Hippocampal formation (tissue), 2 donors: ENCODE measurements at regions not wholly inside any gene's neighbourhood (a gene's known extent, or its start where the extent isn't known, plus 50 kb on each side); places are given as distances from the start of the nearest gene placed in this dataset.

Experiments
- DNase-seq, 2 donors: peaks; one replicate each; lab custom pipeline; 2025; lab: John Stamatoyannopoulos, UW

- DNase-seq, result no peak
These were observed 304.4 kb upstream of the SMC2 start for GRCh38 chr9:103789686-103790085.

- DNase-seq, result no peak
These were observed 295.5 kb upstream of the SMC2 start for GRCh38 chr9:103798620-103799019.

- no peak for DNase-seq
These were observed 294.1 kb upstream of the SMC2 start for GRCh38 chr9:103799959-103800358.

DNA sequence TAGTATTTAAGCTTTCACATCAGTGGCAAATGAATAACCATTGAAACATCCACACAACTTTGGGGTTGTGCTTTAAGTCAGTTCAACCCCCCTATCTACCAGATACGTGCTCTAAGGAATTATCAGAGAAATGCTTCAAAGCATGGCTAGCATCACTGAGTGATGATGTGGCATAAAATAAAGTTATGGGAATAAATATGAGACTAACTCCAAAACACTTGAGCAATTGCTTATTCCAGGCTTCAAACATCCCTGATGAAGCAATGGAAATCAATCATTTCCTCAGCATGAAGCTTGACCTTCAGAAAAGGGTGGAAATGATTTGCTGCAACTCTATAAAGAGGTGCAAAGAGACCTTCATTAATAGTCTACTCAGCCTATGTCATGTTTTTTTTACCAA is 292.0 kb upstream of the SMC2 start:
- DNase-seq, result no peak

DNA sequence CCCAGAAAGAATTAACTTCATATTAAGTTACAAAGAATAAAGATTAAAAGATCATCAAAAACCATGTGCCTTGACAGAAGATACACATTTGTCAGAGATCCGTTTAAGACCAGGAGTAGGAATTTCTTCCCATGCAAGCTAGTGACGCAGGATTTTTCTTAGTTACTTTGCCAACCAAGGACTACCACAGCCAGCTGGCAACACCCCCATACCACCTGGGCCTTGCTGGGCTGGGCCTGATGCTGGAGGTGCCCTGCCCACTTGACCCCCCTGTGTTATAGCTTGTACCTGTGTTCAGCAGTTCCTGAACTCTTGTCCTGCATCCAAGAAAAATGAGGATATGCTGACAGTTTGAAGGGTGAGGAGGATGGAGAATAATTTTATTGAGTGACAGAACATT is 290.9 kb upstream of the SMC2 start:
- no peak for DNase-seq

DNA sequence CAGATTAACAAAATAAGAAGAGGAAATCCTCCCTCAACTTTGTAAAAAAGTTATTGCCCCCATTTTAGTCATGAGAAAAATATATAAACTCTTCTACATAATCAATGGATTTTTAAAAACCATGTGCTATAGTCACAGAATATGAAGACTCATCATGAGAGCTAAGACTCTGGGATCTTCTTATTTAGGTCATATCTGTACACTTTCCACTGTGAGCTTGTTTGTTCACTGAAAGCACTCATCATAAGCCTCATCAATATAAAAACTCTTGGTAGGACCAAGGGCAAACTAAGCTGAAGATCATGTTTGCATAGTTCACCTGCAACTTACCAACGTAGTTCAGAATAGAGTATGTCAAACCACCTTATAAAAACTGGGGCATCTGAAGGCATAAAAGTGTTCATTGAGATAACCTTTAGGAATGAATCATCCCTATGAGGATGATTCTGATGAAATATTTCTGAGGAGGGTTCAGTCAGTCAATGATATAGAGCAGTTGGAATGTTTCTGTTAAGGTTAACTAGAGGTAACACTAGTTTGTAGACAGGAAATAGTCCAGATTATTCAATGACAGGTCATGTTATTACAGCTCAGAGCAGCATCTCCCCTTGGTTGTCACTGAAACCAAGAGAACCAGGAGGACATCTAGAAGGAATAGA is 289.9 kb upstream of the SMC2 start:
- no peak for DNase-seq

GRCh38 chr9:103809745-103810144 is 284.4 kb upstream of the SMC2 start:
- DNase-seq, result no peak

DNA sequence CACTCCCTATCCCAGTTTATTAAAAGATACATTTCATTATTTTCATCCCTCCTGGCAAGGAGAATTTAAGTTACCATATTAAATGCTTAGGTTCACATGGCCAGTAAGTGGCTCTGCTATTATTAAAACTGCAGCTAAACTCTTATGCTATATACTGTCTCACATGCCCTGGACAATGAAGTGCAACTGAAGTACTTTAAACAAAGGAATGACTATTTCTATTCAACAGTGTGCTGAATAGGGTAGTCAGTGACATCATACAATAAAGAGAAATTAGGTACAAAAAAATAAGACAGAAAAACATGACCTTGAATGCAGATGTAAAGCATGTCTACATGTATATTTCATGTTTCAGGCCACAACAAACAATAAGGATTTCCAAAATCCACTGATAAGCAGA is 282.6 kb upstream of the SMC2 start:
- no peak for DNase-seq

DNA sequence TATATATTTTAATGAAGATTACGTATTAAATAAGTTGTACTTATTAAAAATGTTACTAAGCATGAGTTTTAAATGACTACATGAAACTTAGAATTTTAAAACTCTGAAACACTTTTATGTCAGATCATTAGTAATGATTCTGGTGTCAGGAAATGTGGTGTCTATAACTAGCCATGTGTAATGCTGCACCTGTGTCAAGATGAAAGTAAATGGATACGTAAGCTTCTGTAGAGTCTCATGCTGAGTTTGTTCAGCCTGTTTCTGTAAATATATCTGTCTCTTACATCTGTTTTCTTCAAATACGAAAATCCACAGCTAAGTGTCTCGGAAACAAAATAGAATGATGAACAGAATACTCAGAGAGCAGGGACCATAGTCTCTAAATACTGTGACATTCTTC is 278.0 kb upstream of the SMC2 start:
- DNase-seq, result no peak

- no peak for DNase-seq
These were observed 274.2 kb upstream of the SMC2 start for GRCh38 chr9:103819936-103820335.

- no peak for DNase-seq
These were observed 273.0 kb upstream of the SMC2 start for GRCh38 chr9:103821115-103821514.

DNA sequence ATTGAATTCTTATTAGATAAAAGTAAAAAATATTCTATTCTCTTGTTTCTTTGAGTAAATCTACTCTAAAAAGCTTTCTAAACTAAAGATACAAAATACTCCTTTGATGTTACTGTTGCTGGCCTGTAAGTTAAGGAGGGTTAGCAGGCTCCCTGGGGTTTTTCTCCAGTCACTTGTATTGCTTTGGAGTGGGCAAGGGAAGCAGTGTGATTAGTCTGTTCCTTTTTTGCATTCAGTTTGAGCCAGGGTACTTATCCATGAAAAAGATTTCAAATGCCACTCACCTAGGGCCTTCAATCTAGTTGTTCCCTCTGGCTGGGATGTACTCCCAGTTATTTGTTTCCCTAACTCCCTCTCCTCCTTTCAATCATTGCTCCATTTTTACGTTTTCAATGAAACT is 256.2 kb upstream of the SMC2 start:
- DNase-seq, result no peak

- no peak for DNase-seq
These were observed 254.9 kb upstream of the SMC2 start for GRCh38 chr9:103839197-103839596.

DNA sequence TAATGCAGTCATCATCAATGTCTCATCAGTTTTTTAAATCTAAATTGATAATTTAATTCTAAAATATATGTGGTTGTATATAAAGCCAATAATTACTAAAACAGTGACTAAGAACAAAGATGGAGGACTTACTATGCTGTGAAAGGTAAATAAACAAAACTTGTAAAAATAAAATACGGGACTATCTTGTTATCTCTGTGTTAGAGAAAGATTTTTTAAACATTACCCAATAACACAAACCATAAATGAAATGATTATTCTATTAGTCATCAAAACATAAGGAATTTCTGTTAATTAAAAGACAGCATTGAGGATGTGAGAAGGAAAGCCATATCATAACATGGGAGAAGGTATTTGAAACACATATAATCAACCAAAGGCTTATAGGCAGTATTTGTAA is 226.2 kb upstream of the SMC2 start:
- no peak for DNase-seq

DNA sequence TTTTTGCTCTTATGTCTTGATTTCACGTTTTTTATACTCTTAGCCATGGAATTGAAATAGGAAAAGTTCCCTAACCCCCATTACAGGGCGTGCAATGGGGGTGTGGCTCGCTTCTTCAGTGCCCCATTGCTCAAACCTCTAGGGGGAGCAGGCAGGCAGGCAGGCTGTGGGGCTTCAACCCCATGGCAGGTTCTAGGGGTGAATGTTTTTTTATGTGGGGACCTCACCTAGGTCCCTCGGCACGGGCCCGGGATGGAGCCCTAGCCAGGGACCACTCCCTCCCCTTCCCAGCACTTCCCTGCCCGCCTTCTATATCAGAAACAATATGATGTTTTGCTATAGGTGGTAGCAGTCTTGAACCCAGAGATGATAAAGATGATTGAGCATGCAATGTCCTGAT is 221.3 kb upstream of the SMC2 start:
- no peak for DNase-seq

- no peak for DNase-seq
These were observed 212.7 kb upstream of the SMC2 start for GRCh38 chr9:103881419-103881818.

DNA sequence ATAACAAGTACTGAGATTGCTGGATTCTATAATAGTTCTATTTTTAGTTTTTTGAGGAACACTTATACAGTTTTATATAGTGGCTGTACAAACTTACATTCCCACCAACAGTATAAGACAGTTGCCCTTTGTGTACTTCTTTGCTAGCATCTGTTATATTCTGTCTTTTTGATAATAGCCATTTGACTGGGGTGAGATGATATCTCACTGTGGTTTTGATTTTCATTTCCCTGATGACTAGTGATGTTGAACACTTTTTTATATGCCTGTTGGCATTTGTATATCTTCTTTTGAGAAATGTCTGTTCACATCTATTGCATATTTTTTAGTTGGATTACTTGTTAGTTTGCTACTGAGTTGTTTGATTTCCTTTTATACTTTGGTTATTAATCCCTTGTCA is 204.1 kb upstream of the SMC2 start:
- no peak for DNase-seq

DNA sequence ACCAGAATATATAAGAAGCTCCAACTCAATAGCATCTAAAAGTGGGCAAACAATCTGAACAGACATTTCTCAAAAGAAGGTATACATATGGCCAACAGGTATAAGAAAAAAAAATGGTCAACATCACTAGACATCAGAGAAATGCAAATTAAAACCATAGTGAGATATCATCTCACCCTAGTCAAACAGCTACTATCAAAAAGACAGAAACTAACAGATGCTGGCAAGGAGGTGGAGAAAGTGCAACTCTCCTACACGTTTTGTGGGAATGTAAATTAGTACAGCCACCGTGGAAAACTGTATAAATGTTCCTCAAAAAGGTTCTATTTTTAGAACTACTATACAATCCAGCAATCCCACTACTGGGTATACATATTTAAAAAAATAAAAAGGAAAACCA is 199.9 kb upstream of the SMC2 start:
- DNase-seq, result no peak

DNA sequence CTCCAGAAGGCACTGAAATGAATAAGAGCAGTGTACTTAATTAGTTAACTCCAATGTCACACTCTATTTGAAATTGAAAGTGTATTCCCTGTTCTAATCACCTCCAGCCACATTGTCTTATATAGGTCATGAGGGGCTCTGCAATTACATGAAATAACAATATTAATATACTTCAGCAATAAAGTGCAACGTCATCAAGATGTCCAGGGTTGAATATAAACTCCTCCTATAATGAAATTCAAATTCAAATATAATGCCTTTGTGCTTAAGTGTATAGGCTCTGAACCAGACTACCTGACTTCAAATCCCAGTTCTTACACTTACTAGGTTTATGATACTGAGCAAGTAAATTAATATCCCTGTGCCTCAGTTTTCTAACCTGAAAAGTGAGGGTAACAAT is 195.6 kb upstream of the SMC2 start:
- DNase-seq, result no peak

- no peak for DNase-seq
These were observed 194.2 kb upstream of the SMC2 start for GRCh38 chr9:103899866-103900265.

- no peak for DNase-seq
These were observed 193.6 kb upstream of the SMC2 start for GRCh38 chr9:103900466-103900865.

GRCh38 chr9:103902263-103902662 is 191.8 kb upstream of the SMC2 start:
- no peak for DNase-seq

DNA sequence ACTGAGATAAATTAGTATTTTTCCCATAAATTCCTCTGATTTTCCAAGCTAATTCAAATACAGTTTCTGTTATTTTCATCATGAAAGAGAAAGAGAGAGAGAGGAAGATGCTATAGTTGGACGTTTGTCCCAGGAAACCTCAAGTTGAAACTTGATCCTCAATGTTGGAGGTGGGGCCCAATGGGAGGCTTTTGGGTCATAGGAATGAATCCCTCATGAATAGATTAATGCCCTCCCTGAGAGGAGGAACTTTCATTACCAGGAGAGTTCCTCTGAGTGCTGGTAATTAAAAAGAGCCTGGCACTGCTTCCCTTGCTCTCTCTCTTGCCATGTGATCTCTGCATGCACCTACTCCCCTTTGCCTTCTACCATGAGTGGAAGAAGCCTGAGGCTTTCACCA is 189.9 kb upstream of the SMC2 start:
- DNase-seq, result no peak

GRCh38 chr9:103913899-103914298 is 180.2 kb upstream of the SMC2 start:
- no peak for DNase-seq
